Epithelial cell of esophagus (primary cell): ENCODE measurements at regions not wholly inside any gene's neighbourhood (a gene's known extent, or its start where the extent isn't known, plus 50 kb on each side); places are given as distances from the start of the nearest gene placed in this dataset.

Source experiments
- DNase-seq: peaks from one replicate; pipeline ENCODE4 v3.0.0; 2010; ENCODE audit warnings: low read depth
- H3K4me3 ChIP-seq: 2 replicates; pipeline ENCODE4 v1.5.1; 2011; ENCODE audit warnings: mild to moderate bottlenecking, low read length, control low read depth
- TF ChIP-seq, protein P1 (sequence below): IDR thresholded peaks from 2 replicates; pipeline ENCODE4 v1.5.1; 2011; ENCODE audit warnings: low read depth, mild to moderate bottlenecking, low read length, control low read depth, inconsistent platforms; ENCODE audit not compliant: insufficient read depth; ENCODE audit errors: missing control alignments

DNA sequence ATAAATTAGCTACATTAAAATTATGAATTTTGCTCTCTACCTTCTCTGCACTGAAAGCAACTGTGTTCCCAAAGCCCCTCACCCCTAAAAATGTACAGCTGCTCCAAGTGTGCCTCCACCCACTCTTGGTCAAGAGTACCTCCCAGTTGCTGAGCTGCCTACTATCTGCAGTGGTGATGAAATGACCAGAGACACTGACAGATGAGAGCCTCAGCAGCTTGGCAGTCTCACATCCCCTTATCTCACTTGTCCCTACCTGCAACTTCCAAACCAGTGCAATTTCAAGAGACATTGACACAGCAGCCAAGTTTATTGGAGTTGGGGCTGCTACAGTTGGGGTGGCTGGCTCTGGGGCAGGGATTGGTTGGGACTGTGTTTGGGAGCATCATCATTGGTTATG, 52.2 kb upstream of the COL6A5 start:
- no peak overlapping the region for H3K4me3 ChIP-seq
- TF ChIP-seq, protein P1, sequence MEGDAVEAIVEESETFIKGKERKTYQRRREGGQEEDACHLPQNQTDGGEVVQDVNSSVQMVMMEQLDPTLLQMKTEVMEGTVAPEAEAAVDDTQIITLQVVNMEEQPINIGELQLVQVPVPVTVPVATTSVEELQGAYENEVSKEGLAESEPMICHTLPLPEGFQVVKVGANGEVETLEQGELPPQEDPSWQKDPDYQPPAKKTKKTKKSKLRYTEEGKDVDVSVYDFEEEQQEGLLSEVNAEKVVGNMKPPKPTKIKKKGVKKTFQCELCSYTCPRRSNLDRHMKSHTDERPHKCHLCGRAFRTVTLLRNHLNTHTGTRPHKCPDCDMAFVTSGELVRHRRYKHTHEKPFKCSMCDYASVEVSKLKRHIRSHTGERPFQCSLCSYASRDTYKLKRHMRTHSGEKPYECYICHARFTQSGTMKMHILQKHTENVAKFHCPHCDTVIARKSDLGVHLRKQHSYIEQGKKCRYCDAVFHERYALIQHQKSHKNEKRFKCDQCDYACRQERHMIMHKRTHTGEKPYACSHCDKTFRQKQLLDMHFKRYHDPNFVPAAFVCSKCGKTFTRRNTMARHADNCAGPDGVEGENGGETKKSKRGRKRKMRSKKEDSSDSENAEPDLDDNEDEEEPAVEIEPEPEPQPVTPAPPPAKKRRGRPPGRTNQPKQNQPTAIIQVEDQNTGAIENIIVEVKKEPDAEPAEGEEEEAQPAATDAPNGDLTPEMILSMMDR: no peak

More for the DNA sequence above, 52.2 kb upstream of the COL6A5 start:
- no peak for DNase-seq
